ENCODE measurements at regions not wholly inside any gene's neighbourhood (a gene's known extent, or its start where the extent isn't known, plus 50 kb on each side); places are given as distances from the start of the nearest gene placed in this dataset.

GRCh38 chr21:27058673-27059605 is 92.1 kb upstream of the ADAMTS5 start:
- TF ChIP-seq CTCF (IDR thresholded peaks at IDR 0.05) (no peak), EP300 (IDR thresholded peaks at IDR 0.05) (no peak), POLR2A (IDR thresholded peaks at IDR 0.05) (no peak), POLR2AphosphoS5 (IDR thresholded peaks at IDR 0.05) (no peak)

Data from suprapubic skin (tissue), 4 donors.